Activated T-helper 1 cell treated with Interleukin-2 at 50 U/mL for 16 hours (primary cell): ENCODE measurements at regions not wholly inside any gene's neighbourhood (a gene's known extent, or its start where the extent isn't known, plus 50 kb on each side); places are given as distances from the start of the nearest gene placed in this dataset.
"Not testable (repeated sequence)": the region's sequence is repeated elsewhere in the genome, so short reads cannot be mapped to it uniquely, and the experiment has no call there.

Source experiments
- DNase-seq: peaks from one replicate; pipeline ENCODE4 v3.0.0-alpha.2; 2020; ENCODE audit warnings: low read depth

GRCh38 chr5:135179308-135179980 is 145.4 kb upstream of the PITX1 start:
- no peak for DNase-seq

GRCh38 chr5:135178476-135179155 is 144.6 kb upstream of the PITX1 start:
- no peak for DNase-seq

- no peak for DNase-seq
Observed at GRCh38 chr5:135177591-135177990, 143.6 kb upstream of the PITX1 start.

GRCh38 chr5:135176991-135177390 is 143.0 kb upstream of the PITX1 start:
- no peak for DNase-seq

GRCh38 chr5:135174315-135175096 is 140.5 kb upstream of the PITX1 start:
- no peak for DNase-seq

- no peak for DNase-seq
Observed at GRCh38 chr5:135173662-135174290, 139.7 kb upstream of the PITX1 start.

GRCh38 chr5:135172718-135173117 is 138.7 kb upstream of the PITX1 start:
- no peak for DNase-seq

GRCh38 chr5:135171336-135171735 is 137.3 kb upstream of the PITX1 start:
- no peak for DNase-seq

- no peak for DNase-seq
Observed at GRCh38 chr5:135170500-135170899, 136.5 kb upstream of the PITX1 start.

GRCh38 chr5:135169753-135170152 is 135.7 kb upstream of the PITX1 start:
- no peak for DNase-seq

- no peak for DNase-seq
Observed at GRCh38 chr5:135167634-135168033, 133.6 kb upstream of the PITX1 start.

GRCh38 chr5:135164873-135165614 is 131.0 kb upstream of the PITX1 start:
- DNase-seq: not testable (repeated sequence)

GRCh38 chr5:135163964-135164363 is 129.9 kb upstream of the PITX1 start:
- DNase-seq: no peak

GRCh38 chr5:135163391-135163790 is 129.4 kb upstream of the PITX1 start:
- DNase-seq: no peak

- DNase-seq: no peak
Observed at GRCh38 chr5:135162661-135163265, 128.7 kb upstream of the PITX1 start.

GRCh38 chr5:135161221-135161620 is 127.2 kb upstream of the PITX1 start:
- DNase-seq: no peak

- no peak for DNase-seq
Observed at GRCh38 chr5:135160036-135160675, 126.1 kb upstream of the PITX1 start.

GRCh38 chr5:135159626-135160025 is 125.6 kb upstream of the PITX1 start:
- no peak for DNase-seq

GRCh38 chr5:135158982-135159381 is 125.0 kb upstream of the PITX1 start:
- no peak for DNase-seq

- DNase-seq: no peak
Observed at GRCh38 chr5:135158314-135158697, 124.3 kb upstream of the PITX1 start.
